Bone marrow (tissue), 2 donors: ENCODE measurements at regions not wholly inside any gene's neighbourhood (a gene's known extent, or its start where the extent isn't known, plus 50 kb on each side); places are given as distances from the start of the nearest gene placed in this dataset.

Source experiments
- DNase-seq, 2 donors: peaks; one replicate each; lab custom pipeline; 2025; lab: John Stamatoyannopoulos, UW

GRCh38 chr14:71202881-71203280, 295.6 kb downstream of the PCNX1 start:
- DNase-seq: no peak

- no peak for DNase-seq
These were observed 296.0 kb downstream of the PCNX1 start for GRCh38 chr14:71203306-71203705.

DNA sequence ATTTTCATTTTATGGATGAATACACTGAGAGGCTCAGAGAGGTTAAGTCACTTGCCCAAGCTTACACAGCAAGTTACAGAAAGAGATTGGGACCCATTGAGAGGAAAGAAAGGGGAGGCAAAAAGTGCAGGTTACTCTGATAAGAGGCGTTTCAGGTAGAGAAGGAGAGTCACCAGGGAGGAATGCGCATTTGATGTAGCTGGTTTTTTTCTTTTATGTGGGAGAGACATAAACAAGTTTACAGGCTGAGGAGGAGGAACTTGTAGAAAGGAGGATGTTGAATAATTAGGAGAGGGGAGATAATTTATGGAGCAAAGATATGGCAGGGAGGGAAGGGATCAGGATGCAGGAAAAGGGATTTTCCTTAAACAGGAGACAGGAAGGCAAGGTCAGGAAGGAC, 297.0 kb downstream of the PCNX1 start:
- no peak for DNase-seq

DNA sequence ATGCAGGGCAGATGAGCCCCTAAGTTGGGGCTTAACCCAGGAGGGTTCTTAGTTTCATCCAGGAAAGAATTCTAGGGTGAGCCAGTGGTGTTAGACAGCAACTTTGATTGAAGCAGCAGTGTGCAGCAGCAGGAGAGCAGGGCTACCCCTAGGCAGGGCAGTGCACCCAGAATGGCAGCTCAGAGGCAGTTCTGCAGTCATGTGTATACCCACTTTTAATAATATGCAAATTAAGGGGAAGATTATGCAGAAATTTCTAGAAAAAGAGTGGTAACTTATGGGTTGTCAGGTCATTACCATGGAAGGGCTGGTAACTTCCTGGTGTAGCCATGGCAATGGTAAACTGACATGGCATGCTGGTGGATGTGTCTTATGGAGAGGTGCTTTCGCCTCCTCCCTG, 297.5 kb downstream of the PCNX1 start:
- DNase-seq: no peak

DNA sequence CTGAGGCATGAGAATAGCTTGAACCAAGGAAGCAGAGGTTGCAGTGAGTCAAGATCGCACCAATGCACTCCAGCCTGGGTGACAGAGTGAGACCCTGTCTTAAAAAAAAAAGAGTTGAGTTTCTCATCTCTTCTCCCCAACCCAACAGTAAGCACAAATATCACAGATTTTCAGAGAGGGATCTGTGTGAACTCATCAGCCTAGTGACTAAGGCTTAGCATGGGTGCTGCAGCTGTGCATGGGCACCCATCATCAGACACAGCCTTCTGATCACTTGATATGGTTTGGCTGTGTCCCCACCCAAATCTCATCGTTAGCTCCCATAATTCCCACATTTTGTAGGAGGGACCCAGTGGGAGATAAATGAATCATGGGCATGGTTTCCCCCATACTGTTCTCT, 298.9 kb downstream of the PCNX1 start:
- DNase-seq: no peak

GRCh38 chr14:71206766-71207371, 299.6 kb downstream of the PCNX1 start:
- DNase-seq: no peak

DNA sequence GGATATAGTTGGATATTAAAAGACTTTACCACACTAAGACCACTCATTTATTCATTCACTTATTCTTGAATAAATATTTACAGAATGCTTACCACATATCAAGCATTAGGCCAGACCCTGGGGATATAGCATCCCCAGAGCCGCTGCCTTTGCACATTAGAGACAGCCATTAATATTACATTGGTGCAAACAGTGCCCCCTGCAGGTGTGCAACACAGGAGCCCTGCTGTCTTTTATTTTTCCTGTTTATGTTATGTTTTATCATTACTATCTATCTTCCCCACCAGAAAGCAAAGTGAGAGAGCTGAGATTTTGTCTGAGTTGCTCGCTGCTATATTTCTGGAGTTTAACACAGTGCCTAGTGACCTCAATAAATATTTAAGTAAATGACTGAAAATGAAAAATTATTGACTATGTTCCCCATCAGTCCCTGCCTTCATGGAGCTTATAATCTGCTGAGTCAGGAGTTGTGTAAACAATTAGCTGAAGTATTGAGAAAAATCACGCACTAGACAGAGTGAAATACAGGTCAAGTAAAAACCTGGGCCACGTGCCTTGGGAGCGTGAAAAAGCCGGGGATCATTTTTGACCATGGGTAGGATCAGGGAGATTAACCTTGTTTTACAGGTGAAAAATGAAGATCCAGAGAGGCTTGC, 301.6 kb downstream of the PCNX1 start:
- no peak for DNase-seq

DNA sequence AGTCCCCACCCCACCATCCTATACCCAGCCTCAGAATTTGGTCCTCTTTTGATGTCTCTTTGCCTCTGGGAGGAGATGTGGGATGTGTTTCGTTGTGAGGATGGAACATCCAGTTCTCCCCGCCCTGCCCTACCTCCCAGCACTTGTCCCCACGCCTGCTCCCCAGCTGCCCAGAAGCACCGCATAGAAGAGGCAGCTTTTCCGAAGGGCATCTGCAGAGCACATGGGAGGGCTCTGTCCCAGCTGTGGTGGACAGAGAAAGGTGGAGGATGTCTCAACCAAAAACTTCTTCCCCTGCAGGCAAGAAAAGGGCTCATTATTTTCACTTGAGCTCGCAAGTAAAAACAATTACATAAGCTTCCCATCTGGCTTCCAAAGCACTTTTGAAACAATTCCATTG, 302.6 kb downstream of the PCNX1 start:
- no peak for DNase-seq

GRCh38 chr14:71212093-71212492, 304.8 kb downstream of the PCNX1 start:
- DNase-seq: no peak

GRCh38 chr14:71212683-71213107, 305.4 kb downstream of the PCNX1 start:
- no peak for DNase-seq

GRCh38 chr14:71214241-71214640, 307.0 kb downstream of the PCNX1 start:
- no peak for DNase-seq

- no peak for DNase-seq
These were observed 313.2 kb downstream of the PCNX1 start for GRCh38 chr14:71220462-71220861.

DNA sequence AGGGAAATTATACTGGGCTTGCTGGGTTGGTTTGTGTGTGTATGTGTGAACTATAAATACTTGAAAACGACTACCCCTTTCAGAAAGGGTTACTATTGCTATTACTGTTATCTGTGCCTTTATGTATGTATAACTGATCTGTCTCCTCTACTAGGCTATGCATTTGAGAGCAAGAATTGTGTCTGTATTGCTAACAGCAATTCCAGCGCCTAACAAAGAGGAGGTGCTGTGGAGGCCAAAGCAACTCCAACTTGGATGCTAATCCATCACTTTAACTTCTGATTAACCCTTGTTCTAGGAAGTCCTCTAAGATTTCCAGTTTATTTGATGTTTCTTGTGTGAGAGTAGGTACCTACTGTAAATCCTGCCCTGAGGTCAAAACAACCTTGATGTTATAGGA, 313.9 kb downstream of the PCNX1 start:
- DNase-seq: no peak

DNA sequence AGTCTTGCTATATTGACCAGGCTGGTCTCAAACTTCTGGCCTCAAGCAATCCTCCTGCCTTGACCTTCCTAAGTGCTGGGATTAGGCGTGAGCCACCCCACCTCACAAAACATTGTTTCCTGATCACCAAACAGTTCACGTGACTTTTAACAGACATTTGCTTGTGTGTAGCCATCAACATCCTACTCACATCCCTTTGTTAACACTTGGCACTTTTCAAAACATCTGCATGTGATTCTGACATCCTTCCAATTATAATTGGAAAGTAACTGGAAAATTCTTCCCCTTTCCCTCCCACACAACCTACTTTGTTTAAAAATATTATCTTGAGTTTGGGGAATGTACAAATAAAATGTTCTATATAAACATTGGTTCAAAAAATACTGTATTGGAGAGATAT, 317.9 kb downstream of the PCNX1 start:
- DNase-seq: no peak

- DNase-seq: no peak
These were observed 321.5 kb downstream of the PCNX1 start for GRCh38 chr14:71228711-71229110.

GRCh38 chr14:71229875-71230274, 322.6 kb downstream of the PCNX1 start:
- DNase-seq: no peak

GRCh38 chr14:71230897-71231296, 323.6 kb downstream of the PCNX1 start:
- no peak for DNase-seq

DNA sequence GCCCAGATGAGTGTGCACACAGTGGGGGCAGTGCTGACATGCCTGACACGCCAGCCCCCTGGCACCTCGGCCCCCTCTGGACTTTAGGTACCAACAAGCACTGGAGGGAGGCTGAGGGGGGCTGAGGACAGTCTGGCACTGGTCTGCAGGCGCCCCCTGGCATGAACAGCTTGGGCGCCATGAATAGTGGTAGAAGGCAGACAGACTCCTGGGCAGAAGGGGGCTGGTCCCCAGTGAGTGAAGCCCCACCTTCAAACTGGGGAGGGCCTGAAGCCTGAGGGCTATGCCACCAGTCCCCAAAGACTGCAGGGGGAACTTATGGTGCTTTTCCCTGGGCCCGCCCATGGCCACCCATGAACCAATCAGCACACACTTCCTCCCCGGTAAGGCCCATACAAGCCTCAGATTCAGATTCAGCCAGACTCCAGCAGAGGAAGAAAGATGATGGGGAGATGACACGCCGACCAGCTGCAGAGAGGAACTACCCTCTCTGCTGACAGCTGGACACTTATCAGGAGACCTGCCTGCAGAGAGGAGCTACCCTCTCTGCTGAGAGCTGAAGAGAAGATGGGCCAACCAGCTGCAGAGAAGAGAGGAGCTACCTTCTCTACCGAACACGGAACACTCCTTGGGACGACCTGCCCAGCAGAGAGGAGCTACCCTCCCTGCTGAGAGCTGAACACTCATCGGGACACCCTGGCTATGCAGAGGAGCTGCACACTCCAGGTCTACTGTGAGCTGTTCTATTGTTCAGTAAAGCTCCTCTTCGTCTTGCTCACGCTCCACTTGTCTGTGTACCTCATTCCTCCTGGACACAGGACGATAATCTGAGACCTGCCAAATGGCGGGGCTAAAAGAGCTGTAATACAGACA, 324.5 kb downstream of the PCNX1 start:
- no peak for DNase-seq

- DNase-seq: no peak
These were observed 325.2 kb downstream of the PCNX1 start for GRCh38 chr14:71232506-71232905.

GRCh38 chr14:71235875-71236274, 328.6 kb downstream of the PCNX1 start:
- no peak for DNase-seq

GRCh38 chr14:71236487-71236886, 329.2 kb downstream of the PCNX1 start:
- DNase-seq: no peak

- DNase-seq: no peak
These were observed 330.3 kb downstream of the PCNX1 start for GRCh38 chr14:71237556-71237955.

DNA sequence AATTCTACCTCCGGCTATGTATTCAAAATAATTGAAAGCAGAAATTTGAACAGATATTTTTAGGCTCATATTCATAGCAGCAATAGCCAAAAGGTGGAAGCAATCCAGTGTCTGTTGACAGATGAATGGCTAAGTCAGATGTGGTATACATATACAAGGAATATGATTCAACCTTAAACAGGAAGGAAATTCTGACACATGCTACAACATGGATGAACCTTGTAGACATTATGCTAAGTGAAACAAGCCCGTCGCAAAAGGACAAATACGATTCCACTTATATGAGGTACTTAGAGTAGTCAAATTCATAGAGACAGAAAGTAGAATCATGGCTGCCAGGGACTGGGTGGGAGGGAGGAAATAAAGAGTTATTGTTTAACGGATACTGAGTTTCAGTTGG, 331.6 kb downstream of the PCNX1 start:
- no peak for DNase-seq
